ENCODE measurements at regions not wholly inside any gene's neighbourhood (a gene's known extent, or its start where the extent isn't known, plus 50 kb on each side); places are given as distances from the start of the nearest gene placed in this dataset.

GRCh38 chr2:33746208-33746800, 147.2 kb upstream of the FAM98A start:
- POLR2A ChIA-PET (ENCODE audit: partially characterized antibody), result no interaction called here
- WGBS, 2 experiments (ENCODE audit: extremely low coverage in 1 of 2, insufficient coverage in 1 of 2, insufficient read length in 1 of 2, insufficient replicate concordance in 2 of 2, low coverage in 1 of 2, low lambda C conversion rate in 2 of 2, missing lambda C conversion rate in 1 of 2), result 74% methylated on average over 2 of the region's 2 CpGs; no CpG with 5 or more reads in 1 of the 2 experiments

More at GRCh38 chr2:33746208-33746800, 147.2 kb upstream of the FAM98A start:
- H3K4ac ChIP-seq (replicated peaks; ENCODE audit: insufficient read length, low read depth, low read length), result no peak overlapping the region
- no peak overlapping the region for H2BK5ac ChIP-seq (ENCODE audit: low read depth, low read length)
- no peaks in the 10 kb centered on the region for H3K79me2 ChIP-seq (ENCODE audit: control insufficient read depth in 1 of 2, insufficient read depth in 2 of 2, low read length in 2 of 2)
- H3K14ac ChIP-seq (ENCODE audit: insufficient read length), result no peak overlapping the region
- TF ChIP-seq ZNF274 (IDR thresholded peaks at IDR 0.05; ENCODE audit: borderline replicate concordance, extremely low read depth, low read length), result no peak
- no peak for TF ChIP-seq TAF7 (optimal IDR thresholded peaks at IDR 0.05; ENCODE audit: borderline replicate concordance, low read depth, low read length)
- no peak for TF ChIP-seq RAD21 (IDR thresholded peaks at IDR 0.05 in 1 of 2, conservative IDR thresholded peaks at IDR 0.05 in 1 of 2; ENCODE audit: low read depth in 2 of 2, low read length in 2 of 2)
- no peak for TF ChIP-seq ASH2L (IDR thresholded peaks at IDR 0.05; ENCODE audit: low read length)
- TF ChIP-seq HDAC6 (IDR thresholded peaks at IDR 0.05; ENCODE audit: low read depth, low read length), result no peak
- no peak for TF ChIP-seq RFX5 (IDR thresholded peaks at IDR 0.05; ENCODE audit: borderline replicate concordance, low read depth, low read length)
- no peak for TF ChIP-seq TBP (IDR thresholded peaks at IDR 0.05; ENCODE audit: low read depth, low read length)
- TF ChIP-seq YY1 (IDR thresholded peaks at IDR 0.05; ENCODE audit: low read depth, low read length), result no peak
- no peak for TF ChIP-seq CHD2 (IDR thresholded peaks at IDR 0.05; ENCODE audit: low read length)
- no peak for TF ChIP-seq KDM4A (IDR thresholded peaks at IDR 0.05; ENCODE audit: low read depth, low read length, severe bottlenecking)
- no peak for TF ChIP-seq SP1 (IDR thresholded peaks at IDR 0.05; ENCODE audit: low read depth, low read length)
- no peak for FAIRE-seq
- H3K27ac ChIP-seq (ENCODE audit: low read depth, low read length), result no peak overlapping the region
- H2BK12ac ChIP-seq (ENCODE audit: low read depth, low read length), result no peak overlapping the region
- peaks cover 0 to 2% of the 10 kb centered on the region in 2 experiments; a peak in 1 of 4 replicates for H3K9me3 ChIP-seq (ENCODE audit: insufficient read depth in 2 of 2, low read depth in 1 of 2, low read length in 1 of 2)
- H3K4me2 ChIP-seq (ENCODE audit: insufficient read depth in 1 of 2, low read depth in 2 of 2, low read length in 2 of 2), result no peak overlapping the region
- no peak overlapping the region for H2BK120ac ChIP-seq (replicated peaks; ENCODE audit: low read depth, low read length)
- H3K79me1 ChIP-seq (ENCODE audit: low read depth, low read length), result no peaks in the 10 kb centered on the region
- H3K56ac ChIP-seq (replicated peaks; ENCODE audit: insufficient read length, low read depth, low read length), result no peak overlapping the region
- no peak overlapping the region for H4K5ac ChIP-seq (ENCODE audit: insufficient read length, low read depth, low read length)
- no peak overlapping the region for H3K23ac ChIP-seq (ENCODE audit: insufficient read length)
- H4K8ac ChIP-seq (ENCODE audit: extremely low read depth, insufficient read depth, low read length), result no peak overlapping the region
- H3K23me2 ChIP-seq (ENCODE audit: low read depth, low read length), result no peaks in the 10 kb centered on the region
- no peak for DNase-seq (ENCODE audit: low read depth in 1 of 2, low spot score in 2 of 2)
- no peak overlapping the region for H4K91ac ChIP-seq (replicated peaks; ENCODE audit: insufficient read length, low read length)
- H3K36me3 ChIP-seq (ENCODE audit: control insufficient read depth in 2 of 4, insufficient read depth in 4 of 4, low read length in 3 of 4), result no peaks in the 10 kb centered on the region
- no peak overlapping the region for H2AK5ac ChIP-seq (ENCODE audit: low read depth, low read length)
- no peaks in the 10 kb centered on the region for H3K27me3 ChIP-seq (replicated peaks in 1 of 4; ENCODE audit: control insufficient read depth in 3 of 4, extremely low read depth in 1 of 4, insufficient read depth in 3 of 4, low read length in 3 of 4)
- H3K9ac ChIP-seq (replicated peaks in 1 of 4; ENCODE audit: extremely low read depth in 1 of 4, low read depth in 3 of 4, low read length in 3 of 4), result no peak overlapping the region
- no peak overlapping the region for H3K4me3 ChIP-seq (ENCODE audit: extremely low read depth in 1 of 4, insufficient read depth in 2 of 4, low read depth in 3 of 4, low read length in 4 of 4)
- no peak overlapping the region for H3K18ac ChIP-seq (ENCODE audit: extremely low read depth, low read length)
- no peak overlapping the region for H2AFZ ChIP-seq (ENCODE audit: low read length)
- no peaks in the 10 kb centered on the region for H3K4me1 ChIP-seq (replicated peaks in 1 of 4; ENCODE audit: control insufficient read depth in 3 of 4, insufficient read depth in 4 of 4, low read length in 3 of 4)
- H2BK20ac ChIP-seq (ENCODE audit: low read length), result no peak overlapping the region
- H2BK15ac ChIP-seq (ENCODE audit: low read length), result no peak overlapping the region
- CTCF ChIA-PET (ENCODE audit: partially characterized antibody), result interaction anchor here (1.3 kb wide), 1 partner anchor 41 kb away, joined by 3 read pairs; no protein-coding TSS in a partner anchor
- no peaks in the 10 kb centered on the region for H4K20me1 ChIP-seq (replicated peaks in 1 of 2; ENCODE audit: control insufficient read depth in 1 of 2, insufficient read depth in 2 of 2, low read length in 2 of 2)

Measured in H1 (cell line).